ENCODE measurements at regions not wholly inside any gene's neighbourhood (a gene's known extent, or its start where the extent isn't known, plus 50 kb on each side); places are given as distances from the start of the nearest gene placed in this dataset.
"Not testable (repeated sequence)": the region's sequence is repeated elsewhere in the genome, so short reads cannot be mapped to it uniquely, and the experiment has no call there.

GRCh38 chr3:156050918-156051317, 69.5 kb upstream of the KCNAB1 start:
- DNase-seq: no peak

GRCh38 chr3:156051651-156052050, 68.7 kb upstream of the KCNAB1 start:
- no peak for DNase-seq

GRCh38 chr3:156052115-156052514, 68.3 kb upstream of the KCNAB1 start:
- no peak for DNase-seq

- DNase-seq: no peak
Observed at GRCh38 chr3:156059950-156060501, 60.4 kb upstream of the KCNAB1 start.

GRCh38 chr3:156068151-156068550, 52.2 kb upstream of the KCNAB1 start:
- not testable (repeated sequence) for DNase-seq

- no peak for DNase-seq
Observed at GRCh38 chr3:156070028-156070427, 50.4 kb upstream of the KCNAB1 start.

Data from activated T-cell treated with anti-CD3 and anti-CD28 coated beads, Interleukin-2, amount 50 U/mL, for 1 hour (primary cell).